Ecto neural progenitor cell (in vitro differentiated cells): ENCODE measurements at regions not wholly inside any gene's neighbourhood (a gene's known extent, or its start where the extent isn't known, plus 50 kb on each side); places are given as distances from the start of the nearest gene placed in this dataset.

ENCODE experiments used
- DNase-seq: peaks from one replicate; pipeline ENCODE4 v3.0.0-alpha.2; 2018; ENCODE audit warnings: low spot score

- peak; percentile 32 for DNase-seq
Measured at GRCh38 chr2:236632295-236633218, 62.9 kb downstream of the ACKR3 start.

GRCh38 chr2:236633219-236633570, 63.6 kb downstream of the ACKR3 start:
- DNase-seq = peak; percentile 17

- DNase-seq = peak; percentile 37
Measured at GRCh38 chr2:236633775-236634560, 64.3 kb downstream of the ACKR3 start.

DNA sequence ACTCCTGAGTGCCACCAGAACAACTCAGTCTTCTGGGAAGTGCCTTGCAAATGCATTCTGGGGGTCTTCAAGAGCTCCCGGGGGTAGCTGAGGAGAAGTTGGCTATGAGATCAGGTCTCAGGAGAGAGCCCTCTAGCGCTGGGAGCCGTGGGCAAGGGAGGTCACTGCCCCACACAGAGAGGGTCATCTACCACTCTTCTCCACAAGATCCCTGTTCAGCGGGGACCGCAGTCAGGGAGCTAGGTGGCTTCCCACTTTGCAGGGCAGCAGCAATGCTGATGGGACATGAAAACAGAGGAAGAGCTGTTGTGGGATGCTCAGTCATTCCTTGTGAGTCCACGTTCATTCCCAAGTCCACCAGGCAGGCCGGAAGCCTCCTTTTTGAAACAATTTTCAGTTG, 66.6 kb downstream of the ACKR3 start:
- peak; percentile 33 for DNase-seq

GRCh38 chr2:236636714-236637470, 67.3 kb downstream of the ACKR3 start:
- peak; percentile 34 for DNase-seq

DNA sequence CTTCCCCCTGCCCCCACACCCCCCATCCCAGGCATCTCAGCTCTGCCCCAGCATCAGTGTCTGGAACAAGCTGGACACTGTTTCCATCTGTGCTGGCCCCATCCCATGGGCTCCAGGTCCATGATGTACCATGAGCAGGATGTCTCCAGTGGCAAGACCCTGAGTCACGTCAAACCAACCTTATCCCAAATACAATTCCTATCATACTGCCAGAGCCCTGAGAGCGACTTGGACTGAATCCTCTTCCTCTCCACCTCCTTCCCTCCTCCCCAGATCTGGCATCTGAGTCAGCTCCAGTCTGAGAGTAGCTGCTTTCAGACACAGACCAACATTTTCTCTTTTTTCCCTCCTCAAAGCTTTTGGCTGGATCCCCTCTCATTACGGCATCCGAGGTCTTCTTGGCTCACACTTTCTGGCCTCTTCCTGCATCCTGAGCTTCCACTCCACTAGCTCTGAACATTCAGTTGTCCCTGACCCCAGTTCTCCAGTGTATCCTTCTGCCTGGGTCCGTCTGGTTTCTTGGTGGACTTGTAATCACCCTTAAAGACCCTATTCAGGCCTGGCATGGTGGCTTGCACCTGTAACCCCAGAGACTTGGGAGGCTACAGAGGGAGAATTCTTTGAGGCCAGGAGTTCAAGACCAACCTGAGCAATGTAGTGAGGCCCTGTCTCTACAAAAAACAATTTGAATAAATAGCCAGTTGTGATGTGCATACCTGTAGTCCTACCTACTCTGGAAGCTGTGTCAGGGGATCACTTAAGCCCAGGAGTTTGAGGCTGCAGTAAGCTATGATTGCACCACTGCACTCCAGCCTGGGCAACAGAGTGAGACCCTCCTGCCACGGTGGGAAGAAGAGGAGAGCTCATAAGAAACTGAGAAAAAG, 68.3 kb downstream of the ACKR3 start:
- peak; percentile 4 for DNase-seq

DNA sequence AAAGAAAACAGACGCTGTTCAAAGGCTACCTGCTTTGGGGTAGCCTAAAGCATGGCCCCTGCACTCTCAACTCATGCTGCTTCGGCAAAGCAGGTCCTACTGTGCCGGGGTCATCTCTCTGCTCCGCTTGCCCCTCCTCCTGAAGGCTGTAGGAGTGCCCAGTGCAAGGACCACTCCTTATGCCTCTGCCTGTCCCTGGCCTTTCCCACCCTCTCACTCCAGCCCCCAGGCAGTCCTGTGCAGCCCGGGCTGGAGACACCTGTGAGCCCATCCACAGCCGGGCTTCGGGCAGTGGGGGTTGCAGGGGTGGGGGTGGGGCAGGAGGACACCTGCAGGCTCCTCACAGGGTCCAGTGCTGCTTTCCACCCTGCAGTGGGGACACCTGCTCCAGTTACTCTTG, 69.1 kb downstream of the ACKR3 start:
- peak; percentile 44 for DNase-seq

DNA sequence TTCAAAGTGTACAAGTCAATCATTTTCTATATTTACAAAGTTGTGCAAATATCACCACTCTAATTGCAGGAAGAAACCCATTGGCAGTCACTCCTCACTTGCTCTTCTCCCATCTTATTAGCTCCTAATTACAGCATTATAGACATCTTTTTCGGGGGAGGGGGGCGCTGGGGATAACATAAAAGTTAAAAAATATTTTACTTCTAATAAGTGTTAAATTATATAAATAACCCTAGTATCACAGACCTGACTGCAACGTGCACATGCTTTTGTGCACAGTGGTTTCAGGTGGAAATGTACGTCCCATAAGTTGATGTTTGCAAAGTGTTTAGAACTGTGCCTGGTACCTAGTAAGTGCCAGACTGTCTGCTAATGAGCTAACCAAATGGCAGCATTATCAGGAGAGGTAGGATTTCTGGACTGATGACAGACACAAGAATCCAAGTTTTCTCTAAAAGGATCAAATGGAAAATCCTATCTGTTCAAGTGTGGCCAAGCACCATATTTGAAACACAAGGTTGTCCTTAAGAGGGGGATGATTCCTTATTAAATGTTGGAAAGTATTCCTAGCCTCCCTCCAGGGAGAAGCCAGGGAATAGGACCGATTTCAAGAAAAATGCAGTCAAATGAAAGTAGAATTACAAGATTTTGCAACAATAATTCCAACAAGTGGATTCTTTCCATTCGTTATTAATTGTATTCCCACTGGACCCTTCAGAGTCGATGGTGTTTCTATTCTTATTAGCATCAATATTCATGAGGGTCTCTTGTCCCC, 70.0 kb downstream of the ACKR3 start:
- peak; percentile 1 for DNase-seq

DNA sequence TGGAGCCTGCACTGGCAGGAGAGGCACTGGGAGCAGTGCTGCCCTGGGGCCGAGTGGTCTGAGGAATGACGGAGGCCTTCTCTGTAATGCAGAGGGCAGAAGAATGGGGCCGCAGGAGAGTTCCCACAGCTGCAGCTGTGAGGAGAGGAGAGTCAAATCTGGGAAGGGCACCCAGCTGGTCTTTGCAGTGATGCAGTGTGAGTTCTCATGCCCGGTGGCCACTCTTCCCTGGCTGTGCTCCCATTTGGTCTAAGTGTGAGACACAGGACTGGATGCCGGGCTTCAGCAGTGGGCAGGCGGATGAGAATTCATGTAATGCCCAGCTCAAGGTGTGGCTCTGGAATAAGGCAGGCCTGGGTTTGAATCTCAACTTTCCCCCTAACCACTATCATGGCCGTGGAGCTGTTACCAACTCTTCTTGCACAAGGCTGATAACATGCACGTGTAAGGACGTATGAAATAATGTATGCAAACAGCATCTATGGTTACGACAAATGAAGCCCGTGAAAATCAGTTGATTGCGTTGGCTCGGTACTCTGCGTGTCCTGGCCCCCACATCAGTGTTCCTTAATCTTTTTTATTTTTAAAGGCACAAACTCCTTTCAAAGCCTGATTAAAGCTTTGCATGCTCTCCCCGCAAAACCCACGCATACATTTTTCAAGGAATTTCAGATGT, 71.6 kb downstream of the ACKR3 start:
- DNase-seq = peak; percentile 42

DNA sequence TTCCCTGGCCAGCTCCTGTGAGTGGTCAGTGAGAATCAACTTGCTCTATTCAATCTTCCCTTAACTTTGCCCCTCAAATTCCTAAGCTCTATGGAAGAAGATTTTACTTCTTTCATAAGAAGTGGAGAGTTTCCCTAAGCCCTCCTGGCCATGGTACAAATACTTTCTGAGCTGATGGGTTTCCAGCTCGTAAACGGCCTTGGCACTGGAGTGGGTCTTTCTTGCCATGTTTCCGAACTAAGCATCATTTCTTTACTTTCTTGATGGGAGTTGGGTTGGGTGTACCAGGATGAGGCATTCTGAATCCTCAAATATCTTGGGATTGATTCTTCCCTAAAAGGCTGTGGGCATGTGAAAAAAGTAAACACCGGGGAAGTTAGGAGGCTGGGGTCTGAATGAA, 72.5 kb downstream of the ACKR3 start:
- peak; percentile 8 for DNase-seq

GRCh38 chr2:236642584-236643291, 73.1 kb downstream of the ACKR3 start:
- peak; percentile 32 for DNase-seq

GRCh38 chr2:236643480-236643879, 73.9 kb downstream of the ACKR3 start:
- peak; percentile 8 for DNase-seq

DNA sequence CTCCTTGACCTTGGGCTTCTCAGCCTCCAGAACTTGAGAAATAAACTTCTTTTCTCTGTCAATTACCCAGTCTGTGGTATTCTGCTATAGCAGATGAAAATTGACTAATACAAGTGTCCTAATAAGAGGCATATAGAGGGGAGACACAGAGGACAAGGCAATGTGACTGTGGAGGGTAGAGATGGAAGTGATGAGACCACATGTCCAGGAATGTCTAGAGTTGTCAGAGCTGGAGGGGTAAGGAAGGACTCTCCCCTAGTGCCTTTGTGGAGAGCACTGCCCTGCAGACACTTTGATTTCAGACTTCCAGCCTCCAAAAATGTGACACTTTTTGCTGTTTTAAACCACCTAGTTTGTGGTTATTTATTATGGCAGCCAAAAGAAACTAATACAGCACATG, 74.4 kb downstream of the ACKR3 start:
- no peak for DNase-seq

DNA sequence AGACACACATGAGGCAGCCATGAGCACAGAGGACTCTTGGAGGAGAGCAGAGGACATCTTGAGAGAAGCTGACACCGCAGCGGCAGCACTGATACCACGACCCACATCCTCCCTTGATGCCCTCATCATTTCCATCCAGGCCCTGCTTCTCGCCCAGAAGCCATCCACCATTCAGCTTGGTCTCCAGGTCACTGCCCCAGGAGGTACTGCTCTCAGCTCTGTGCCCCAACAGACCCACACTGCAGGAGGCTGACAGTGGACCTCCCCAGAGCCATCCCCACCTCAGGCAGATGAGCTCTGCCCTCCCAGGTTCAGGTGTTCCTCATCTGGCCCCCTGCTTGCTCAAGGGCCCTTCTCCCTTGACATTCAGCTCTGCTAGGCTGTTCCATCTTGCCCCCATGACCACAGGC, 74.9 kb downstream of the ACKR3 start:
- peak; percentile 29 for DNase-seq

- DNase-seq = peak; percentile 1
Measured at GRCh38 chr2:236645141-236645540, 75.5 kb downstream of the ACKR3 start.

DNA sequence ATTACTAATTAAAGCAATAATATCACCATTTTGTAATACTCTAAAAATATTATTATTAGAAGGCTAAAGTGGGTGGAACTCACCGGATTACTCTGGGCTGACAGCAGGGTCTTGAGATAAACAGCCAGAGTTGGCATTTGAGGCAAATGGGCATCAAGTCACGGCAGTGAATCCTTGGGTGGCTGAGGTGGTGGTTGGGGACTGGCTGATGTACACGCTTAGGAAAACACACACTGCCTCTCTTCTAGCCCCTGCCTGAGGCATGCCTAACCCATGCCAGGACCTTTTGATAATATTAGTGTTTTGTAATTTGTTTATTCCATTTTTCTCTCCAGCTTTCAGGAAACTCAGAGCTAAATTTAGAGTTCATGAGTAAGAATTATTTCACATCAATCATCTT, 76.8 kb downstream of the ACKR3 start:
- DNase-seq = peak; percentile 21

DNA sequence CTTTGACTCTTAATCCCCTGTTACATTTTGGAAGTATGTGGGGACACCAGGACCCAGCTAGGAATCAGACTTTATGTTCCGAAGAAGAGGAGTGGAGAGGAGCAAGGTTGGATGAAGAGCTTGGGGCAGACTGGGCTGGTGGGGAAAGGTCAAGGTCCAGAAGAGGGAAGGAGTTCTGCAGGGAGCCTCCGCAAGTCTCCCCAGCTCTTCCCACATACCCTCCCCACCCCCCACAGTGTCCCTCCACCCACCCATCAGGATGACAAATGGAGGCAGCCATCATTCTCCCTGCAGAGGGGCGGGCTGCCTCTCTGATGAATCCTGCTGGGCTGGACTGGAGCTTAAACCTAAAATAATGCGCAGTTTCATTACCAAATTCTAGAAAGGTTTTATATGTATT, 77.2 kb downstream of the ACKR3 start:
- peak; percentile 3 for DNase-seq

GRCh38 chr2:236647621-236648020, 78.0 kb downstream of the ACKR3 start:
- DNase-seq = peak; percentile 6

- DNase-seq = no peak
Measured at GRCh38 chr2:236653863-236654262, 84.2 kb downstream of the ACKR3 start.
